ENCODE measurements at regions not wholly inside any gene's neighbourhood (a gene's known extent, or its start where the extent isn't known, plus 50 kb on each side); places are given as distances from the start of the nearest gene placed in this dataset.

- no peak for TF ChIP-seq CTCF (IDR thresholded peaks at IDR 0.05; ENCODE audit: poor library complexity)
- no peak for TF ChIP-seq EZH2phosphoT487 (IDR thresholded peaks at IDR 0.05; ENCODE audit: low read depth, severe bottlenecking, unreplicated experiment)
- TF ChIP-seq EZH2 (IDR thresholded peaks at IDR 0.05; ENCODE audit: borderline replicate concordance): no peak
These were observed 69.3 kb upstream of the HMGB1 start for GRCh38 chr13:30535046-30535445.
